T-helper 1 cell treated with Interleukin-12 subunit alpha and Interleukin-12 subunit beta and Interleukin-4 antibody, amounts not matched to agents 30 ng/mL and 1 ng/mL, for 36 hours (primary cell): ENCODE measurements at regions not wholly inside any gene's neighbourhood (a gene's known extent, or its start where the extent isn't known, plus 50 kb on each side); places are given as distances from the start of the nearest gene placed in this dataset.

Experiments
- intact Hi-C: fragments of 100-400 bp; cut with micrococcal nuclease; formaldehyde crosslinking; loops from one replicate; pipeline ENCODE4 v1.15.1; 2024

- intact Hi-C loops = no loop called here
Observed at GRCh38 chr20:55605594-55605993, 399.7 kb downstream of the CBLN4 start.

GRCh38 chr20:55597526-55597925, 407.8 kb downstream of the CBLN4 start:
- intact Hi-C loops = no loop called here

- intact Hi-C loops = no loop called here
Observed at GRCh38 chr20:55596431-55596830, 408.9 kb downstream of the CBLN4 start.

GRCh38 chr20:55592866-55593265, 412.5 kb downstream of the CBLN4 start:
- intact Hi-C loops = no loop called here

GRCh38 chr20:55586610-55587009, 418.7 kb downstream of the CBLN4 start:
- intact Hi-C loops = no loop called here

GRCh38 chr20:55584964-55585363, 420.4 kb downstream of the CBLN4 start:
- intact Hi-C loops = no loop called here

- intact Hi-C loops = no loop called here
Observed at GRCh38 chr20:55584307-55584706, 421.0 kb downstream of the CBLN4 start.

- intact Hi-C loops = no loop called here
Observed at GRCh38 chr20:55583036-55583435, 422.3 kb downstream of the CBLN4 start.

GRCh38 chr20:55582498-55582897, 422.8 kb downstream of the CBLN4 start:
- intact Hi-C loops = no loop called here

- intact Hi-C loops = no loop called here
Observed at GRCh38 chr20:55581519-55581918, 423.8 kb downstream of the CBLN4 start.

GRCh38 chr20:55580475-55580874, 424.8 kb downstream of the CBLN4 start:
- intact Hi-C loops = no loop called here

- intact Hi-C loops = no loop called here
Observed at GRCh38 chr20:55579802-55580201, 425.5 kb downstream of the CBLN4 start.

- intact Hi-C loops = no loop called here
Observed at GRCh38 chr20:55576981-55577380, 428.3 kb downstream of the CBLN4 start.

GRCh38 chr20:55569084-55569483, 436.2 kb downstream of the CBLN4 start:
- intact Hi-C loops = no loop called here

GRCh38 chr20:55567826-55568225, 437.5 kb downstream of the CBLN4 start:
- intact Hi-C loops = no loop called here

GRCh38 chr20:55565096-55565773, 440.1 kb downstream of the CBLN4 start:
- intact Hi-C loops = no loop called here

- intact Hi-C loops = no loop called here
Observed at GRCh38 chr20:55561259-55561658, 444.1 kb downstream of the CBLN4 start.

GRCh38 chr20:55557191-55557590, 448.1 kb downstream of the CBLN4 start:
- intact Hi-C loops = no loop called here

- intact Hi-C loops = no loop called here
Observed at GRCh38 chr20:55555075-55555650, 450.2 kb downstream of the CBLN4 start.

GRCh38 chr20:55544638-55545037, 460.7 kb downstream of the CBLN4 start:
- intact Hi-C loops = no loop called here

GRCh38 chr20:55540486-55540885, 464.8 kb downstream of the CBLN4 start:
- intact Hi-C loops = no loop called here

GRCh38 chr20:55540013-55540412, 465.3 kb downstream of the CBLN4 start:
- intact Hi-C loops = no loop called here

GRCh38 chr20:55538261-55538908, 466.9 kb downstream of the CBLN4 start:
- intact Hi-C loops = no loop called here
